ENCODE measurements at regions not wholly inside any gene's neighbourhood (a gene's known extent, or its start where the extent isn't known, plus 50 kb on each side); places are given as distances from the start of the nearest gene placed in this dataset.

DNA sequence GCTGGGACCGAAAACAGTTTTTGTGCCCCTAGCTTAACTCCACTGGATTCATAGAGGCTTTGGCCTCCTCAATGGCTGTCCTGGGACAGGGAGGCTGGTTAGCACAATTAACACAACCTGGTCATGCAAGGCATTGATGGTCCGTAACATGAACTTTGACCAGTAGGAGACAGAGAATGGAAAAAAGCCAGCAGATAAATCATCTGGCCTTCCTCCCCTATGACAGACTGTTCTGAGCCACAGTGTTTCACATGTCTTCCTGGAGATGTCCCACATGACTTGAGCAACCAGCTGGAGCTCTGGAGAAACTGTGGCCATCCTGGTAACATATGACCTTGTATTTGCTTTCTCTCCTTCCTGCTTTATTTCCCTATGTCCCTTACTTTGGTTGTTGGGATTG lies 244.2 kb downstream of the UQCRFS1 start:
- TF ChIP-seq, protein P1, sequence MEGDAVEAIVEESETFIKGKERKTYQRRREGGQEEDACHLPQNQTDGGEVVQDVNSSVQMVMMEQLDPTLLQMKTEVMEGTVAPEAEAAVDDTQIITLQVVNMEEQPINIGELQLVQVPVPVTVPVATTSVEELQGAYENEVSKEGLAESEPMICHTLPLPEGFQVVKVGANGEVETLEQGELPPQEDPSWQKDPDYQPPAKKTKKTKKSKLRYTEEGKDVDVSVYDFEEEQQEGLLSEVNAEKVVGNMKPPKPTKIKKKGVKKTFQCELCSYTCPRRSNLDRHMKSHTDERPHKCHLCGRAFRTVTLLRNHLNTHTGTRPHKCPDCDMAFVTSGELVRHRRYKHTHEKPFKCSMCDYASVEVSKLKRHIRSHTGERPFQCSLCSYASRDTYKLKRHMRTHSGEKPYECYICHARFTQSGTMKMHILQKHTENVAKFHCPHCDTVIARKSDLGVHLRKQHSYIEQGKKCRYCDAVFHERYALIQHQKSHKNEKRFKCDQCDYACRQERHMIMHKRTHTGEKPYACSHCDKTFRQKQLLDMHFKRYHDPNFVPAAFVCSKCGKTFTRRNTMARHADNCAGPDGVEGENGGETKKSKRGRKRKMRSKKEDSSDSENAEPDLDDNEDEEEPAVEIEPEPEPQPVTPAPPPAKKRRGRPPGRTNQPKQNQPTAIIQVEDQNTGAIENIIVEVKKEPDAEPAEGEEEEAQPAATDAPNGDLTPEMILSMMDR (conservative IDR thresholded peaks at IDR 0.05), result no peak
- Mint-ChIP-seq H3K9me3 (no peaks in the 10 kb centered on the region), H3K4me3 (no peak overlapping the region), H3K27ac (ENCODE audit: unreplicated experiment) (no peak overlapping the region), H3K36me3 (ENCODE audit: low read depth) (no peaks in the 10 kb centered on the region), H3K27me3 (ENCODE audit: low read depth) (peaks cover 2% of the 10 kb centered on the region), H3K4me1 (peaks cover 11% of the 10 kb centered on the region)
- no peak for DNase-seq (ENCODE audit: low read depth, low spot score)

DNA sequence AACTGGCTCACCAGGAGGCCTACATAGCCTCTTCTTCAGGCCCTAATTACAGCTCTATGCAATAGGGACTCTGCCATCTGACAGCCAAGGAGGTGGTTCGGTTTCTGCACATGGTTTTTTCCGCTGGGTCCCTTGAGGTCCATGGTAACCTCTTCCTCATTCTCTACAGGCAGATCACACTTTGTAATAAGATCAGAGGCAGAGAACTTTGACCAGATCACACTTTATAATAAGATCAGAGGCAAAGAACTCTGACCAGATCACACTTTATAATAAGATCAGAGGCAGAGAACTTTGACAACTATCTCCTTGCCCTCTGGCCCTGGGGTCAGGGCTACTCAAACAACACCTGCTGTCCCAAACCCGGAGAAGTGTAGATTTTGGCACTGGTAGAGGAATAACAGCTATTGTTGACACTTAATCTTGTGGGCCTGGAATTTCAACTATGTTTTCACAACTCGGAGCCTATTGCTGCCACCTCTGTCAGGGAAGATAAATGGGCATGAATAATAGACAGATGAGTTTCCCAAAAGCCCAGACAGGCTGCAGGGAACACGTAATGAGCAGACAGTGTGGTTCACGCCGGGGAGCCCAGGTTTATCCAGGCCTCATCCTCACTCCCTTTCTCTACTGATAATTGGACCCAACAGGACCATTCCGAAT lies 246.1 kb downstream of the UQCRFS1 start:
- no peak overlapping the region for H3K27ac Mint-ChIP-seq (ENCODE audit: unreplicated experiment)
- peaks cover 2% of the 10 kb centered on the region for H3K27me3 Mint-ChIP-seq (ENCODE audit: low read depth)
- peaks cover 3% of the 10 kb centered on the region for H3K4me1 Mint-ChIP-seq
- TF ChIP-seq, protein P1 (conservative IDR thresholded peaks at IDR 0.05), result no peak
- no peak overlapping the region for H3K4me3 Mint-ChIP-seq
- no peak for DNase-seq (ENCODE audit: low read depth, low spot score)
- H3K36me3 Mint-ChIP-seq (ENCODE audit: low read depth), result no peaks in the 10 kb centered on the region
- H3K9me3 Mint-ChIP-seq, result no peaks in the 10 kb centered on the region

DNA sequence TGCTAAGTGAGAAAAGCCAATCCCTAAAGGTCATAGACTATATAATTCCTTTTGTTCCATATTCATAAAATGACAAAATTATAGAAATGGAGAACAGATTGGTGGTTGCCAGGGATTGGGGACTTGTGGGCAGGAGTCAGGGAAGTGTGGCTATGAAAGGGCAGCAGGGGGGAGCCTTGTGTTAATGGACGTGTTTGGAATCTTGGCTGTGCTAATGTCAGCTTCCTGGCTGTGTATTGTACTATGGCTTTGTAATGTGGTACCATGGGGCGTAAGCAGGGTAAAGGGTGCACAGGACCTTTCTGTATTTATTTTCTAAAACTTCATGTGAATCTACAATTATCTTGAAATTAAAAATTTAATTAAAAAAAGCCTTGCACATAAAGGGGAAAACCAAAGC lies 248.5 kb downstream of the UQCRFS1 start:
- Mint-ChIP-seq H3K4me1 (no peaks in the 10 kb centered on the region), H3K27me3 (ENCODE audit: low read depth) (peaks cover 2% of the 10 kb centered on the region), H3K4me3 (no peak overlapping the region), H3K27ac (ENCODE audit: unreplicated experiment) (no peak overlapping the region), H3K36me3 (ENCODE audit: low read depth) (no peaks in the 10 kb centered on the region), H3K9me3 (no peaks in the 10 kb centered on the region)
- no peak for DNase-seq (ENCODE audit: low read depth, low spot score)
- TF ChIP-seq, protein P1 (conservative IDR thresholded peaks at IDR 0.05), result no peak

DNA sequence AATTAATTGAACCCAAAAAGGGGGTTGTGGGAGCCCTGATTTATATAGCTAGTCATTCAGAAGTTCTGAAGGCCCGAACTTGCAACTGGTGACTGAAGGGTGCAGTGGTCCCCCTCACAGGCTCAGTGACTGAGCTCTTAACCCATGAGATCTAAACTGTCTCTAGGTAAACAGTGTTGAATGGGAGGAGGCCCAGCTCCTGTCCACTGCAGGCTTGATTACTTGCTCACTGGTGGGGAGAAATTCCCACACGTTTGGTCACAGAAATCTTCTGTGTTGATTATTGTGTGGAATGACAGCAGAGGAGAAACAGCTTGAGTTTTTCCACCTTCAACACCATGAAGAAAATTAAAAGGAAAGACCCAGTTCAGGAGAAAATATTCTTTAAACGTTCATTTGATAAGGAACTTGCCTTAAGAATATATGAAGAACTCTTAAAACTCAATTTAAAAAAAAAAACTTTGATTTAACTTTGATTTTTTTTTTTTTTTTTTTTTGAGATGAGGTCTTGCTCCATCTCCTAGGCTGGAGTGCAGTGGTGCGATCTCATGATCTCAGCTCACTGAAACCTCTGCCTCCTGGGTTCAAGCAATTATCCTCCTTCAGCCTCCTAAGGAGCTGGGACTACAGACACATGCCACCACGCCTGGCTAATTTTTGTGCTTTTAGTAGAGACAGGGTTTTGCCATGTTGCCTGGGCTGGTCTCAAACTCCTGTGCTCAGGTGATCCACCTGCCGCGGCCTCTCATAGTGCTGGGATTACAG lies 249.3 kb downstream of the UQCRFS1 start:
- no peak overlapping the region for H3K27ac Mint-ChIP-seq (ENCODE audit: unreplicated experiment)
- no peaks in the 10 kb centered on the region for H3K36me3 Mint-ChIP-seq (ENCODE audit: low read depth)
- no peaks in the 10 kb centered on the region for H3K9me3 Mint-ChIP-seq
- H3K4me1 Mint-ChIP-seq, result no peaks in the 10 kb centered on the region
- H3K4me3 Mint-ChIP-seq, result no peak overlapping the region
- peaks cover 2% of the 10 kb centered on the region for H3K27me3 Mint-ChIP-seq (ENCODE audit: low read depth)
- TF ChIP-seq, protein P1 (conservative IDR thresholded peaks at IDR 0.05), result no peak
- no peak for DNase-seq (ENCODE audit: low read depth, low spot score)

DNA sequence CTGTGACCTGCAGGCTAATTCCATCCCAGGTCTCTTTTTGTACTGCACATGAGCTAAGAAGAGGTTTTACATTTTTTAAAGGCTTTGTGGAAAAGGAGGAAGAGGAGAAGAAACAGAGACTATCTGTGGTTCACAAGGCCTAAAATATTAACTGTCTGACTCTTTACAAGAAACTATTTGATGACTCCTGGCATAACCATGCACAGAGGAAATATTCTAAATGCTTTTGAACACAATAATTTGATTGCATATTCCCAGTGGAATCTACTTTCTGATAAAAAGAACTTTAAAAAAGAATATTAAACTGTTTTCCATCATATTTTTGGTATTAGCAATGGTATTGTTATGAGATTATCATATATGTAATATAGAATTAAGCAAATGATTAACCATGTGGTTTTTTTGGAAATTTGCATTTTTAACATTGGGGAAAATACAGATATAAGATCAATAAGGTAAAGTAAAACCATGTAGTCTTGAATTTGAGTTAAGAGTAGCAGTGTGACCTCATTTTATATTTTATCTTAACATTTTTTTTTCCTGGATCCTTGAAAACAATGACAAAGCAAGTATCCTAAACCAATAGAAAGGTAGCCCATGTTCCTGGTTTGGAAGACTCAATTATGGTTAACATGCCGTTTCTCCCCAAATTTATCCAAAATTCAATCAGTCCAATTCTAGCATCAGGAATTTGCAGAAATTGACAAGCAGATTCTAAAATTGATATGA lies 251.0 kb downstream of the UQCRFS1 start:
- H3K27ac Mint-ChIP-seq (ENCODE audit: unreplicated experiment), result no peak overlapping the region
- H3K9me3 Mint-ChIP-seq, result peaks cover 7% of the 10 kb centered on the region
- no peak for DNase-seq (ENCODE audit: low read depth, low spot score)
- peaks cover 2% of the 10 kb centered on the region for H3K27me3 Mint-ChIP-seq (ENCODE audit: low read depth)
- H3K4me1 Mint-ChIP-seq, result no peaks in the 10 kb centered on the region
- TF ChIP-seq, protein P1 (conservative IDR thresholded peaks at IDR 0.05), result no peak
- no peaks in the 10 kb centered on the region for H3K36me3 Mint-ChIP-seq (ENCODE audit: low read depth)
- H3K4me3 Mint-ChIP-seq, result no peak overlapping the region
